ENCODE measurements at regions not wholly inside any gene's neighbourhood (a gene's known extent, or its start where the extent isn't known, plus 50 kb on each side); places are given as distances from the start of the nearest gene placed in this dataset.
"Not testable (repeated sequence)": the region's sequence is repeated elsewhere in the genome, so short reads cannot be mapped to it uniquely, and the experiment has no call there.

GRCh38 chr21:23822760-23823159 lies 1784.5 kb downstream of the MRPL39 start:
- peak; percentile 95 for DNase-seq

GRCh38 chr21:23817337-23817736 lies 1789.9 kb downstream of the MRPL39 start:
- no peak for DNase-seq

- peak; percentile 22 for DNase-seq
Observed at GRCh38 chr21:23812485-23812884, 1794.8 kb downstream of the MRPL39 start.

GRCh38 chr21:23811805-23812204 lies 1795.5 kb downstream of the MRPL39 start:
- DNase-seq, result peak; percentile 13

GRCh38 chr21:23809573-23809972 lies 1797.7 kb downstream of the MRPL39 start:
- no peak for DNase-seq

GRCh38 chr21:23806966-23807548 lies 1800.2 kb downstream of the MRPL39 start:
- not testable (repeated sequence) for DNase-seq

GRCh38 chr21:23804866-23805265 lies 1802.4 kb downstream of the MRPL39 start:
- no peak for DNase-seq

GRCh38 chr21:23801292-23801691 lies 1806.0 kb downstream of the MRPL39 start:
- DNase-seq, result no peak

- no peak for DNase-seq
Observed at GRCh38 chr21:23799376-23799775, 1807.9 kb downstream of the MRPL39 start.

GRCh38 chr21:23792300-23792699 lies 1815.0 kb downstream of the MRPL39 start:
- no peak for DNase-seq

- no peak for DNase-seq
Observed at GRCh38 chr21:23789864-23790263, 1817.4 kb downstream of the MRPL39 start.

GRCh38 chr21:23780326-23780725 lies 1827.0 kb downstream of the MRPL39 start:
- no peak for DNase-seq

GRCh38 chr21:23743821-23744220 lies 1863.5 kb downstream of the MRPL39 start:
- no peak for DNase-seq

- peak; percentile 65 for DNase-seq
Observed at GRCh38 chr21:23740463-23740862, 1866.8 kb downstream of the MRPL39 start.

- DNase-seq, result no peak
Observed at GRCh38 chr21:23732776-23733175, 1874.5 kb downstream of the MRPL39 start.

GRCh38 chr21:23729331-23729730 lies 1878.0 kb downstream of the MRPL39 start:
- DNase-seq, result peak; percentile 19

- peak; percentile 71 for DNase-seq
Observed at GRCh38 chr21:23725576-23725975, 1881.7 kb downstream of the MRPL39 start.

GRCh38 chr21:23718446-23719285 lies 1888.6 kb downstream of the MRPL39 start:
- no peak for DNase-seq

GRCh38 chr21:23712166-23712565 lies 1895.1 kb downstream of the MRPL39 start:
- DNase-seq, result no peak

- DNase-seq, result no peak
Observed at GRCh38 chr21:23706431-23706830, 1900.8 kb downstream of the MRPL39 start.

GRCh38 chr21:23699402-23699801 lies 1907.9 kb downstream of the MRPL39 start:
- DNase-seq, result no peak

- DNase-seq, result no peak
Observed at GRCh38 chr21:23698619-23699018, 1908.7 kb downstream of the MRPL39 start.

- DNase-seq, result peak; percentile 12
Observed at GRCh38 chr21:23695443-23695842, 1911.8 kb downstream of the MRPL39 start.

GRCh38 chr21:23694390-23694789 lies 1912.9 kb downstream of the MRPL39 start:
- peak; percentile 65 for DNase-seq

All from NCI-H69 (cell line).